DOHH2 (cell line): ENCODE measurements at regions not wholly inside any gene's neighbourhood (a gene's known extent, or its start where the extent isn't known, plus 50 kb on each side); places are given as distances from the start of the nearest gene placed in this dataset.

ENCODE experiments used
- H3F3A ChIP-seq: fragments of 200-600 bp; sonication (generic), shearing (Covaris generic); 2 replicates; pipeline ENCODE4 v1.6.0; 2016; ENCODE audit warnings: antibody characterized with exemption, mild to moderate bottlenecking; ENCODE audit not compliant: control insufficient read depth, insufficient read depth
- H3K27ac ChIP-seq: fragments of 200-600 bp; sonication (generic); 2 replicates; pipeline ENCODE4 v1.5.1; 2014; ENCODE audit warnings: low read depth, mild to moderate bottlenecking, low read length, moderate library complexity
- H3K27me3 ChIP-seq: fragments of 200-600 bp; sonication (generic); 2 replicates; pipeline ENCODE4 v1.6.1; 2014; ENCODE audit warnings: mild to moderate bottlenecking, low read length, mixed read lengths; ENCODE audit not compliant: control insufficient read depth
- H3K36me3 ChIP-seq: fragments of 200-600 bp; sonication (generic); 2 replicates; pipeline ENCODE4 v1.6.1; 2014; ENCODE audit warnings: mild to moderate bottlenecking, low read length, moderate library complexity, mixed read lengths; ENCODE audit not compliant: control insufficient read depth
- H3K4me1 ChIP-seq: fragments of 200-600 bp; sonication (generic); 2 replicates; pipeline ENCODE4 v1.6.1; 2014; ENCODE audit warnings: mild to moderate bottlenecking, low read length, mixed read lengths; ENCODE audit not compliant: control insufficient read depth
- H3K4me2 ChIP-seq: fragments of 200-600 bp; sonication (generic); 2 replicates; pipeline ENCODE4 v1.6.0; 2014; ENCODE audit warnings: mild to moderate bottlenecking, low read length, moderate library complexity
- H3K4me3 ChIP-seq: fragments of 200-600 bp; sonication (generic); 2 replicates; pipeline ENCODE4 v1.5.1; 2014; ENCODE audit warnings: mild to moderate bottlenecking, low read length, mixed read lengths
- H3K79me2 ChIP-seq: fragments of 200-600 bp; sonication (generic); 2 replicates; pipeline ENCODE4 v1.6.1; 2014; ENCODE audit warnings: mild to moderate bottlenecking, low read length, mixed read lengths; ENCODE audit not compliant: control insufficient read depth
- H3K9me2 ChIP-seq: fragments of 200-600 bp; sonication (generic); replicated peaks from 2 replicates; pipeline ENCODE4 v1.6.1; 2014; ENCODE audit warnings: mild to moderate bottlenecking, low read length, mixed read lengths; ENCODE audit not compliant: control insufficient read depth
- H3K9me3 ChIP-seq: fragments of 200-600 bp; sonication (generic); 2 replicates; pipeline ENCODE4 v1.6.1; 2014; ENCODE audit warnings: antibody characterized with exemption, low read length, mixed read lengths; ENCODE audit not compliant: control insufficient read depth, insufficient read depth
- H4K20me1 ChIP-seq: fragments of 200-600 bp; sonication (generic); 2 replicates; pipeline ENCODE4 v1.6.0; 2014; ENCODE audit warnings: low read depth, mild to moderate bottlenecking, antibody characterized with exemption, low read length, moderate library complexity; ENCODE audit not compliant: control insufficient read depth, insufficient read depth
- EZH2phosphoT487 ChIP-seq: fragments of 200-600 bp; sonication (generic); IDR thresholded peaks from 2 replicates; pipeline ENCODE4 v1.6.1; 2017; ENCODE audit warnings: borderline replicate concordance, mild to moderate bottlenecking, antibody characterized with exemption, low read length, moderate library complexity, mixed read lengths
- TF ChIP-seq, protein P1 (sequence below): fragments of 200-600 bp; sonication (generic); IDR thresholded peaks from one replicate; pipeline ENCODE4 v1.5.1; 2014; ENCODE audit warnings: antibody characterized with exemption, mild to moderate bottlenecking, low read depth, low read length; ENCODE audit not compliant: poor library complexity, severe bottlenecking

DNA sequence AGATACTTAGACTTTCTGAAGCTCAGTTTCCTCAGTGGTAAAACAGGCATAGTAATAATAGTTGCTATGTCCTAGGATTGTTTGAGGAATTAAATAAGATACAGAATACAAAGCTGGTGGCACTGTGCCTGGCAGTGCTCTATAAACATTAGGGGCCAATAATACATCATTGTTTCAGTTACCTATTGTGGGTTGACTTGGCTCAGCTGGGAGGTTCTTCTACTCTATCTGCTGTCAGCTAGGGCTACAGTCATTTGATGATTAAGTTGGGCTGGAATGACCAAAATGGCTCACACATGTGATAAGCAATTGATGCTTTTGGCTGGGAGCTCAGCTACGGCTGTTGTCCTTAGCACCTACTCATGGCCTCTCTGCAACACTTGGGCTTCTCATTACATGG lies 121.2 kb upstream of the USP9X start:
- Histone ChIP-seq H3K4me1 (no peaks in the 10 kb centered on the region), H3K9me2 (no peaks in the 10 kb centered on the region), H3K27me3 (no peaks in the 10 kb centered on the region), H3F3A (no peaks in the 10 kb centered on the region), H3K27ac (no peak overlapping the region), H3K4me3 (no peak overlapping the region), H4K20me1 (no peaks in the 10 kb centered on the region), H3K9me3 (no peaks in the 10 kb centered on the region), H3K4me2 (no peak overlapping the region), H3K79me2 (no peaks in the 10 kb centered on the region), H3K36me3 (no peaks in the 10 kb centered on the region)
- no peak for TF ChIP-seq EZH2phosphoT487
- TF ChIP-seq, protein P1, sequence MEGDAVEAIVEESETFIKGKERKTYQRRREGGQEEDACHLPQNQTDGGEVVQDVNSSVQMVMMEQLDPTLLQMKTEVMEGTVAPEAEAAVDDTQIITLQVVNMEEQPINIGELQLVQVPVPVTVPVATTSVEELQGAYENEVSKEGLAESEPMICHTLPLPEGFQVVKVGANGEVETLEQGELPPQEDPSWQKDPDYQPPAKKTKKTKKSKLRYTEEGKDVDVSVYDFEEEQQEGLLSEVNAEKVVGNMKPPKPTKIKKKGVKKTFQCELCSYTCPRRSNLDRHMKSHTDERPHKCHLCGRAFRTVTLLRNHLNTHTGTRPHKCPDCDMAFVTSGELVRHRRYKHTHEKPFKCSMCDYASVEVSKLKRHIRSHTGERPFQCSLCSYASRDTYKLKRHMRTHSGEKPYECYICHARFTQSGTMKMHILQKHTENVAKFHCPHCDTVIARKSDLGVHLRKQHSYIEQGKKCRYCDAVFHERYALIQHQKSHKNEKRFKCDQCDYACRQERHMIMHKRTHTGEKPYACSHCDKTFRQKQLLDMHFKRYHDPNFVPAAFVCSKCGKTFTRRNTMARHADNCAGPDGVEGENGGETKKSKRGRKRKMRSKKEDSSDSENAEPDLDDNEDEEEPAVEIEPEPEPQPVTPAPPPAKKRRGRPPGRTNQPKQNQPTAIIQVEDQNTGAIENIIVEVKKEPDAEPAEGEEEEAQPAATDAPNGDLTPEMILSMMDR: no peak

DNA sequence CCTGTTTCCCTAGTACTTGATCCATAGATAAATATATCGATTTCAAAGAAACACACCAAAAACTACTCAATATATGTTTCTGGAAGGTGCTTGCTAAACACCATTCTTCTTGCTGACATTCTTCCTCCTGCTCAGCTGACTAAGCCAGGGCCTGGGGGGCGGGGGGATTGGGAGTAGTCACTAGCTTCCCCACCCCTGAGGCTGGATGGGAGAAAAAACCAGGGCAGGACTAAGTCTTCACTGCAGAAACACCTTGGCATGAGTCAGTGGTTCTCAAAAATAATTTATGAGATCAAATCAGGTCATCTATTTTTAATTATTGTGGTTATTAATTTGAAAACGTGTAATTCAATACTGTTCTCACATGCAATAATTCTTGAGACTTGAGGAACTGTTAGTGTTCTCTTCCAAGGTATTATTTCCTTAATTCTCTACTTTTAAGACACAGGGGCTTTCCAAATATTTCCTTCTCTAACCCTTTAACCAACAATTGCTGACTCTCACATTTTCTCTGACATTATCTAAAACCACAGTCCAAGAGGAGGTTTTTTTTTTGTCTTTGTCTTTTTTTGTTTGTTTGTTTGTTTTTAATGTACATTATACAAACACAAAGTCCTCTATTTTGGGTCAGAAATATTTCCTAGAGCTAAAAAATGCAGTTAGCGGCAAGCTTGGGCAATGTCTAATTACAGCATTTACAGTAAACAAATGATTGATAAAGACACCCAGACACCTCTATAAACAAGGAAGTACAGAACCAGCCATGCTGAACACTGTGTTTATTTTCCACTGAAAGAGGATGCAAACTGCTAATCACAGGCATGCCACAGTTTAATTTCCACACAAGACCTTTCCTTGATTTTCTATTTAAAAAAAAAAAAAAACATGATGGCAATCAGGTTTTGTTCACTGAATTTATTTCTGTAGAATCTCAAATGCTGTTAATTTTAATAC lies 120.3 kb upstream of the USP9X start:
- Histone ChIP-seq H3K27me3 (no peaks in the 10 kb centered on the region), H3K27ac (no peak overlapping the region), H4K20me1 (no peaks in the 10 kb centered on the region), H3F3A (no peaks in the 10 kb centered on the region), H3K4me3 (no peak overlapping the region), H3K9me2 (no peaks in the 10 kb centered on the region), H3K9me3 (no peaks in the 10 kb centered on the region), H3K4me2 (no peak overlapping the region), H3K36me3 (no peaks in the 10 kb centered on the region), H3K79me2 (no peaks in the 10 kb centered on the region), H3K4me1 (no peaks in the 10 kb centered on the region)
- TF ChIP-seq EZH2phosphoT487: no peak
- TF ChIP-seq, protein P1: no peak

DNA sequence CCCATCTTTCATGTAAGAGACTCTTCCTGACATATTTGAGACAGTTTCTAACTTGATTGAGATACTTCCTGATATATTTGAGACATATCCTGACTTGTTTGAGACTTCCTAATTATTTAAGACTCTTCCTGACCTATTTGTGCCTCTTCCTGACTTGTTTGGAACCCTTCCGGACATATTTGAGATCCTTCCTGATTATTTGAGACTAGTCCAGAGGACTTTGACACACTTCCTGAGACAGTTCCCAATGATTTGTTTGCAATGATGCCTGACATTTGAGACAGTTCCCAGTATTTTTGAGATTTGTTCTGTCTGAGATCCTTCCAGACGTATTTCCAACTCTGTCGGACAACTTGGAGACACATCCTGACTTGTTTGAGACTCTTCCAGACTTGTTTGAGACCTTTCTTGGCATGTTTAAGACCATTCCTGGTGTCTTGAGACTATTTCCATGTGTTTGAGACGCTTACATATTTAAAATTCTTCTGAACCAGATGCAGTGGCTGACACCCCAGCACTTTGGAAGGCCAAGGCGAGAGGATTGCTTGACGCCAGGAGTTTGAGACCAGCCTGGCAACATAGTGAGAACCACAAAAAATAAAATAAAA lies 118.9 kb upstream of the USP9X start:
- TF ChIP-seq, protein P1: no peak
- TF ChIP-seq EZH2phosphoT487: no peak
- no peak overlapping the region for H3K4me2 ChIP-seq
- H3K79me2 ChIP-seq: no peaks in the 10 kb centered on the region
- no peaks in the 10 kb centered on the region for H4K20me1 ChIP-seq
- H3K27me3 ChIP-seq: no peaks in the 10 kb centered on the region
- no peaks in the 10 kb centered on the region for H3K9me3 ChIP-seq
- no peaks in the 10 kb centered on the region for H3K4me1 ChIP-seq
- no peaks in the 10 kb centered on the region for H3K36me3 ChIP-seq
- no peaks in the 10 kb centered on the region for H3F3A ChIP-seq
- H3K4me3 ChIP-seq: no peak overlapping the region
- no peak overlapping the region for H3K27ac ChIP-seq
- H3K9me2 ChIP-seq: no peaks in the 10 kb centered on the region
